Stimulated activated CD8-positive, alpha-beta memory T cell treated with anti-CD3 and anti-CD28 coated beads, Interleukin-12 subunit alpha, Interleukin-12 subunit beta, amount 100 ng/mL, for 24 hours (primary cell): ENCODE measurements at regions not wholly inside any gene's neighbourhood (a gene's known extent, or its start where the extent isn't known, plus 50 kb on each side); places are given as distances from the start of the nearest gene placed in this dataset.
"Not testable (repeated sequence)": the region's sequence is repeated elsewhere in the genome, so short reads cannot be mapped to it uniquely, and the experiment has no call there.

Source experiments
- DNase-seq: peaks from one replicate; pipeline ENCODE4 v3.0.0-alpha.2; 2020; ENCODE audit errors: extremely low read depth

GRCh38 chr13:50485979-50486935 lies 357.2 kb downstream of the DLEU7 start:
- DNase-seq = no peak

DNA sequence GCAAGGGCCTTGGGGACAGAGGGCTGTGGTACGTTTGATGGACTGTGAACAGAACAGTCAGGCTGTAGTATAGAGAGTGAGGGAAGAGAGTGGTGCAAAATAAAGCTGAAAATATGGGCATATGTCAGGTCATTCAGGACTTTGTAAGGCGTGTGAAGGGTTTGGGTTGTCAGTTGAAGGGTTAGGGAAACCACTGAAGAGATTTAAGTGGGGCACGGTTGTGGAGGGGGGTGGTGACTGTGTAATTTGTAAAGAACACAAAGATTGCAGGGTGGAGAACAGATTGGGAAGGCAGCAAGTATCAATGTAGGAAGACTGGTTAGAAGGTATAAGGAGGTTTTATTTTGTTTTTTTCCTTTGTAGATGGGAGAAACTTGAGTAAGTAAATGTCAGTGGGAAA lies 349.8 kb downstream of the DLEU7 start:
- no peak for DNase-seq

DNA sequence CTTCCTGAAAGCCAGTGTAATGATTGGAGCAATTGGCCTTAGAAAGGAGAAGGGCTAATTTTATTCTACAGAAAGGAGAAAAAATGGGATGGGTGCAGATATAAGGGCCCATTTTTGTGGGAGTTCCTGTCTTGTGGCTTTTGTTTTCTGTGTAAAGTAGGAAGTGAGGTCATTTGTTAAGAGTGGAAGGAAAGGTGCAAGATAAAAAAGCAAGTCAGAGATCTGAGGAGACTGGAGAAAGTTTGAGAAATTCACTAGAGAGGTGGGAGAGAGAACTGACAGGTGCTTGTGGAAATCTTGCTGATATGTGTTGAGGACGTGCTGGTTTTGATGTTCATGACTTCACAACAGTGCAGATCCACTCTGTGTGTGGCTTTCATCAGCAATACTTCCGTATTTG lies 349.4 kb downstream of the DLEU7 start:
- DNase-seq = no peak

DNA sequence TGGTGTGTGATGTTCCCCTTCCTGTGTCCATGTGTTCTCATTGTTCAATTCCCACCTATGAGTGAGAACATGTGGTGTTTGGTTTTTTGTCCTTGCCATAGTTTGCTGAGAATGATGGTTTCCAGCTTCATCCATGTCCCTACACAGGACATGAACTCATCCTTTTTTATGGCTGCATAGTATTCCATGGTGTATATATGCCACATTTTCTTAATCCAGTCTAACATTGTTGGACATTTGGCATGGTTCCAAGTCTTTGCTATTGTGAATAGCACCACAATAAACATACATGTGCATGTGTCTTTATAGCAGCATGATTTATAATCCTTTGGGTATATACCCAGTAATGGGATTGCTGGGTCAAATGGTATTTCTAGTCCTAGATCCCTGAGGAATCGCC lies 340.3 kb downstream of the DLEU7 start:
- DNase-seq = not testable (repeated sequence)

- DNase-seq = no peak
These were observed 334.3 kb downstream of the DLEU7 start for GRCh38 chr13:50509167-50509566.

GRCh38 chr13:50509771-50510441 lies 333.6 kb downstream of the DLEU7 start:
- DNase-seq = no peak

GRCh38 chr13:50510885-50511545 lies 332.5 kb downstream of the DLEU7 start:
- not testable (repeated sequence) for DNase-seq

GRCh38 chr13:50511877-50512341 lies 331.6 kb downstream of the DLEU7 start:
- no peak for DNase-seq

DNA sequence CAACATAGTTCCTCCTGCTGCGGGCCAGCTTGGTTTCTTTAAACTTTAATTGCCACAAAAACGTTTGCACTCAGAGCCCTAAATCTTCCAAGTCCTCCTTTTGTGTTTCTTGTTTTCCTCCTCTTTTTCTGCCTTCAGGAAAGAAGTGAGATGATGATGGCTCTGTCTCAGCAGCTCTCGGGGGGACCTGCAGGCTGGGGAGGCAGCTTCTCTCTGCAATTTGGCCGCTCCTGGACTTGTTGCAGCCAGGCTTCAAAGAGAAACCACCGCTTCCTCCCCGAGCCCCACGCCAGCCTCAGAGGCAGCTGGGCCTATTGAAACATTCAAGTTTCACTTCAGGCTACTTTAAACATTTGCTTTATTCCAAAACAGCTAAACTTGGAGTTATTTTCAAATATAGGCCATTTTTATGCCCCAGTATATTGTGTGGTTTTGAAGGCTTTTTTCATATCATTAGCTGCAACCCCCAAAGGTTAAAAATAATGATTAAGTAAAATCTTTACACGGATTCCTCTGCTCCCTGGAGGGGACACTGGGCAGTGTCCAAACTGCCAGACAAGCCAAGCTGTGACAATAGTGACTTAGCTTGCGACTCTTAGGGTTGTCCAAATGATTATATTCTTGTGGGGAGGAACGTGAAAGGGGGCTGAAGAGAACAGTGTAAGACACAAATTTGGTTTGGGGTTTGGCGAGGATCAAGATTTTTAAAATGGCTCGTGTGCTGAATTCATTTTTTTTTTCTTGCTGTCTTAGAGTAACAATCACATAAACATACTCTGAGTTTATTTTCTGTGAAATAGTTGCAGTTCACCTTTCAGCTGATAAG lies 330.8 kb downstream of the DLEU7 start:
- no peak for DNase-seq

DNA sequence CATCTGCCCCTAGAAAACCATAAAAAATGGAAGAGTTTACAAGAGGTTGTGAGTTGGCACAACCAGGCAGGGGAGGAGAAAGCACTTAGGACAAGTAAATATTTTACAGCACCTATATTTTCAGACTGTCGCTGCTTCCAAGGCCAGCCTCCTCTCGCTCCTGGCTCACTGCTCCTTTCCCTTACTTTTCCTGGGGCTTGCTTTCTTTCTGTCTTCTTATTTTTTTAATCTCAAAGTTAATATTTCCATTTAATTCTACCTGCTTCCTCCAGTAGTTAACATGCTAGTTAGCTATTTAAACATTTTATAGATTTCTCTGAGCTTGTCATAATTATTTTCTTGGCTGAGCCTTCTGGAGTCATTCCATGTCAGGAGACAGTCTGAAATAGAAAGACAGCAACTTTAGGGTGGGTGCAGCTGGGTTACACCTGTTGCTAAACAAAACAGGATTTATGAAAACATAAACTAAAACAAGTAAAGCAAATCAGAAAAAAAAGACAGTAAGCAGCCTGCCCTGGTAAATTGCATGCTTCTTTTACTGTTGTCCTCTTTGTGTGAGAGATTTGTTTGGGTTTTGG lies 330.1 kb downstream of the DLEU7 start:
- DNase-seq = no peak

GRCh38 chr13:50514249-50514648 lies 329.2 kb downstream of the DLEU7 start:
- no peak for DNase-seq

- no peak for DNase-seq
These were observed 325.4 kb downstream of the DLEU7 start for GRCh38 chr13:50518131-50518530.

DNA sequence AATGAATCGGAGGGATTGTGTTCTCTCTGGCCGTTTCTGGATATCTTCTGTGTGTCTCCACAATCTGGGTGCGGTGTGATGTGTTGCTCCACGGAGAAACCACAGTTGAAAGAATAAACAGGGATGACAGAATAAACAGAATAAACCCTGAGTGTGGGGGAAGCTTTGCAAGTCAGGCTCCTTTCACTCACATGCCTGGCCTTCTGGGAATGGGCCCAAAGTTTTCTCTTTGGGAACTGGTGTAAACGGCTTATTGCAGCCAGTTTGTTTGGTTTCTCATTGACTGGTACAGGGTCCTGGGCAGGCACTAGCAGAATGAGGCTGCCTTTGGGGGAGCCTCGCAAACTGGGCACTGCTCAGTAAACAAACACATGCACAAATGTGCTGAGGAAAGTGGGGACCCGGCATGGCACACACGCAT lies 324.7 kb downstream of the DLEU7 start:
- no peak for DNase-seq

DNA sequence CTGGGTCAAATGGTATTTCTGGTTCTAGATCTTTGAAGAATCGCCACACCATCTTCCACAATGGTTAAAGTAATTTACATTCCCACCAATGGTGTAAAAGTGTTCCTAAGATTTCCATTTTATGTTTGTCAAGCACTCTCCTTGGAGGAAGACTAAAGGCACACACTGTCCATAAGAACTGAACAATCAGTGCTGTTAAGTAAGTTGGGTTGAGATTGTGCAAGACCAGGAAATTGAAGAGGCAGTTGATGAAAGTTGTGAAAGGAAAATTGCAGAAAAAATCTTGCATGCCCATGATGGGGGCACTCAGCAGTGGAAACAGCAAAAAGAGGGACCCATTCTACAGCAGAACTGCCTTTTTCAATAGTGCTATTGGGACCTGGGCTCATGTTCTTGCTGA lies 323.6 kb downstream of the DLEU7 start:
- DNase-seq = no peak

GRCh38 chr13:50521006-50521830 lies 322.3 kb downstream of the DLEU7 start:
- DNase-seq = no peak

DNA sequence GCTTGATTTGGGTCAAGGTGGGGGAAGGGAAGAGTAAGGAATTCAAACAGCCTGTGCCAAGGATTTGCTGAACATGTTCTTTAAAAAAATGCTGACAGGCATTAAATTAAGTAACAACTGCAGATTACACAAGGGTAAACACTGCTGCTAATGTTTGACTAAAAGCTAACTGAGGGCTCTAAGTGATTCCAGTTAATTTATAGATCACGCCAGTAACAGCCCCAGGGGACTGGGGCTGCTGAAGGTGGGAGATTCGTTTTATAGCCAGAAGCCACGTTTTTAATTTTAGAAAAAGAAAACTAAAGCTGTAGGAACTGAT lies 321.7 kb downstream of the DLEU7 start:
- DNase-seq = no peak

DNA sequence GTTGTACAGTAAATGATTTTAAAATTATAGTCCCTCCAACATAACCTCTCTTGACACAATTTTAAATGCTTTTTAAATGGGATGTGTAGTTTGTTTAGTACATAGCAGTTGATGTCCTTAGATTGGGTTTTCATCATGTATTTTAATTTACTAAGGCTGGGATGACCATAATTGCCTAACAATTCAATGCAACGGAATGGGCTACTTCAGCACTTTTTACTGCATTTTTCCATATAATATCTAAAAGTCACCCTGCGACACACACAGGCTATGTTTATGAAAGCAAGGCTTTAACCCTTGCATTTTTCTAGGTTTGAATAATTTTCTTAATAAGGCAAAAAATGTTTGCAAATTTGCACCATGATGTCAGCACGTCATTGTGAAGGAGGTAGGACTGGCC lies 321.0 kb downstream of the DLEU7 start:
- no peak for DNase-seq

- no peak for DNase-seq
These were observed 320.2 kb downstream of the DLEU7 start for GRCh38 chr13:50523307-50523706.

DNA sequence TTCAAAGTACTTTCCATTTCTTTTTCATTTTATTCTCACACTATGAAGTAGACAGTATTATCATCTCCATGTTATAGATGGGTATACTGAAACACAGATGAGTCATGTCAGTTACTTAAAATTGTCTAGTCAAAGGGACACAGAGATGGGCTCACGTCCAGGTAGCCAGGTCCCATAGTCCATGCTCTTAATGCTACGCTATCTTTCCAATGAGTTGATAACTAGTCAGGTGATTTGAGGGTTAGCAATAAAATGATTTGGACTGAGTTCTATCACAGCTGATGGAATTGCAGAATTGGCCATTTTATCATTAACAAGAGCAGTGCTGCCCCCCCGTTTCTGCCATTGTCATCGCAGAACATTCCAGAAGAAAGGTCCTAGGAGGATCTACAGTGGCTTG lies 318.9 kb downstream of the DLEU7 start:
- DNase-seq = no peak

DNA sequence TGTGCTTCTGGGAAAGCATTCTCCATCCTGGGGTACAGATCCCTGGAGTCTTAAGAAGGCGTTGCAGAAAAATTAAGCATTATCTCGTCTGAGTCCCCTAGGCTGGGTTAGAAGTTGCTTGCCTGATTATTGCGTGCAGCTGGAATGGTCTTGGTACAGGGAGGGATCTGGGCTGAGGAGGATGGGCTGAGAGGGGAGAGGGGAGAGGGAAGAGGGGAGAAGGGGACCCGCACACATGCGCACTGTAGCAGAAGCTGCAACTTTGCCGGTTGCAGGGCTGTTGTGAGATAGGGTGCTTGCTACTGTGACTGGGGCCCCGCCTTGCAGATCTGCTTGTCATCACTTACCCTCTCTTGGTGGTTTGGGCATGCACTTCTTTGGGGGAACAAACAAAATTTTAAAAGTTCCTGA lies 316.8 kb downstream of the DLEU7 start:
- no peak for DNase-seq
